ENCODE measurements at regions not wholly inside any gene's neighbourhood (a gene's known extent, or its start where the extent isn't known, plus 50 kb on each side); places are given as distances from the start of the nearest gene placed in this dataset.

- no peak for TF ChIP-seq CTCF (conservative IDR thresholded peaks at IDR 0.05 in 1 of 2, IDR thresholded peaks at IDR 0.05 in 1 of 2; ENCODE audit: low read depth in 1 of 2, low read length in 2 of 2)
- no peak for TF ChIP-seq EZH2 (IDR thresholded peaks at IDR 0.05; ENCODE audit: low read length, missing control alignments)
Observed at GRCh38 chr2:239603411-239604356, 202.9 kb upstream of the HDAC4 start.
